NCI-H774 (cell line): ENCODE measurements at regions not wholly inside any gene's neighbourhood (a gene's known extent, or its start where the extent isn't known, plus 50 kb on each side); places are given as distances from the start of the nearest gene placed in this dataset.

Source experiments
- DNase-seq: peaks from one replicate; lab custom pipeline; 2025; lab: John Stamatoyannopoulos, UW

GRCh38 chr6:12585497-12585958 lies 131.0 kb upstream of the PHACTR1 start:
- DNase-seq: no peak

GRCh38 chr6:12586721-12587480 lies 129.7 kb upstream of the PHACTR1 start:
- no peak for DNase-seq

GRCh38 chr6:12590901-12591300 lies 125.7 kb upstream of the PHACTR1 start:
- DNase-seq: no peak

GRCh38 chr6:12592634-12593033 lies 123.9 kb upstream of the PHACTR1 start:
- DNase-seq: no peak

- no peak for DNase-seq
Measured at GRCh38 chr6:12593771-12594529, 122.6 kb upstream of the PHACTR1 start.

- no peak for DNase-seq
Measured at GRCh38 chr6:12594530-12594893, 122.1 kb upstream of the PHACTR1 start.

GRCh38 chr6:12595161-12595811 lies 121.3 kb upstream of the PHACTR1 start:
- no peak for DNase-seq

- no peak for DNase-seq
Measured at GRCh38 chr6:12596731-12597130, 119.8 kb upstream of the PHACTR1 start.

GRCh38 chr6:12598919-12599318 lies 117.6 kb upstream of the PHACTR1 start:
- DNase-seq: no peak

GRCh38 chr6:12601881-12602280 lies 114.7 kb upstream of the PHACTR1 start:
- no peak for DNase-seq

GRCh38 chr6:12602342-12602741 lies 114.2 kb upstream of the PHACTR1 start:
- no peak for DNase-seq

GRCh38 chr6:12602951-12603672 lies 113.5 kb upstream of the PHACTR1 start:
- no peak for DNase-seq

- DNase-seq: no peak
Measured at GRCh38 chr6:12603673-12604049, 112.9 kb upstream of the PHACTR1 start.

GRCh38 chr6:12605888-12606345 lies 110.7 kb upstream of the PHACTR1 start:
- peak; percentile 52 for DNase-seq

- no peak for DNase-seq
Measured at GRCh38 chr6:12606616-12607015, 110.0 kb upstream of the PHACTR1 start.

GRCh38 chr6:12608016-12608860 lies 108.3 kb upstream of the PHACTR1 start:
- DNase-seq: no peak

- DNase-seq: no peak
Measured at GRCh38 chr6:12608874-12609273, 107.7 kb upstream of the PHACTR1 start.

GRCh38 chr6:12609751-12610150 lies 106.8 kb upstream of the PHACTR1 start:
- DNase-seq: no peak

- no peak for DNase-seq
Measured at GRCh38 chr6:12610862-12611261, 105.7 kb upstream of the PHACTR1 start.

GRCh38 chr6:12613811-12614210 lies 102.8 kb upstream of the PHACTR1 start:
- DNase-seq: no peak

- DNase-seq: no peak
Measured at GRCh38 chr6:12614456-12614855, 102.1 kb upstream of the PHACTR1 start.
